AML-193 (cell line): ENCODE measurements at regions not wholly inside any gene's neighbourhood (a gene's known extent, or its start where the extent isn't known, plus 50 kb on each side); places are given as distances from the start of the nearest gene placed in this dataset.

Experiments used
- DNase-seq, 2 experiments: peaks; one replicate each; lab custom pipeline; 2025; lab: John Stamatoyannopoulos, UW

- no peak for DNase-seq
Measured at GRCh38 chr20:10954137-10954840, 280.5 kb upstream of the JAG1 start.

- DNase-seq: no peak
Measured at GRCh38 chr20:10954908-10955580, 281.2 kb upstream of the JAG1 start.

- no peak for DNase-seq
Measured at GRCh38 chr20:10958279-10958678, 284.5 kb upstream of the JAG1 start.

- DNase-seq: no peak
Measured at GRCh38 chr20:10960416-10960815, 286.6 kb upstream of the JAG1 start.

- no peak for DNase-seq
Measured at GRCh38 chr20:10961651-10962288, 288.0 kb upstream of the JAG1 start.

- DNase-seq: no peak
Measured at GRCh38 chr20:10962937-10963336, 289.1 kb upstream of the JAG1 start.

- DNase-seq: peak; percentile 27 to 44
Measured at GRCh38 chr20:10963717-10964266, 290.0 kb upstream of the JAG1 start.

- DNase-seq: no peak
Measured at GRCh38 chr20:10965936-10966470, 292.2 kb upstream of the JAG1 start.

- no peak for DNase-seq
Measured at GRCh38 chr20:10970109-10970508, 296.3 kb upstream of the JAG1 start.

- no peak for DNase-seq
Measured at GRCh38 chr20:10971096-10971495, 297.3 kb upstream of the JAG1 start.

GRCh38 chr20:10972219-10972860, 298.5 kb upstream of the JAG1 start:
- DNase-seq: no peak

- DNase-seq: no peak
Measured at GRCh38 chr20:10976051-10976450, 302.3 kb upstream of the JAG1 start.

GRCh38 chr20:10978019-10978702, 304.4 kb upstream of the JAG1 start:
- no peak for DNase-seq

GRCh38 chr20:10978713-10979112, 304.9 kb upstream of the JAG1 start:
- DNase-seq: no peak

GRCh38 chr20:10982692-10983091, 308.9 kb upstream of the JAG1 start:
- no peak for DNase-seq

GRCh38 chr20:10984294-10984693, 310.5 kb upstream of the JAG1 start:
- DNase-seq: no peak

GRCh38 chr20:10984913-10985312, 311.1 kb upstream of the JAG1 start:
- DNase-seq: no peak

GRCh38 chr20:10985536-10985935, 311.7 kb upstream of the JAG1 start:
- DNase-seq: no peak

- no peak for DNase-seq
Measured at GRCh38 chr20:10986586-10986985, 312.8 kb upstream of the JAG1 start.

- DNase-seq: no peak
Measured at GRCh38 chr20:10987651-10988383, 314.0 kb upstream of the JAG1 start.
